K562 (cell line): ENCODE measurements at regions not wholly inside any gene's neighbourhood (a gene's known extent, or its start where the extent isn't known, plus 50 kb on each side); places are given as distances from the start of the nearest gene placed in this dataset.

ENCODE experiments used
- EP300 ChIP-seq: IDR thresholded peaks from 2 replicates; pipeline ENCODE4 v1.6.1; 2012; ENCODE audit warnings: low read length, improper control_type of control experiment
- HDAC2 ChIP-seq: fragments of 450-650 bp; IDR thresholded peaks from 2 replicates; pipeline ENCODE4 v1.6.1; 2016; ENCODE audit warnings: mild to moderate bottlenecking
- MBD2 ChIP-seq: sonication (generic); IDR thresholded peaks from 2 replicates; pipeline ENCODE4 v1.6.1; 2016; ENCODE audit warnings: low read depth, borderline replicate concordance
- MYC ChIP-seq, 2 experiments: fragments of 250-450 bp in 1 of 2; sonication (Bioruptor Pico) in 1 of 2; IDR thresholded peaks; 2 replicates each; pipeline versions ENCODE4 v1.5.1 to v1.6.1; 2012 to 2021; ENCODE audit warnings: low read depth in 2 of 2, borderline replicate concordance in 1 of 2, improper control_type of control experiment in 1 of 2, low read length in 1 of 2, mild to moderate bottlenecking in 1 of 2, moderate library complexity in 1 of 2
- RAD21 ChIP-seq, 2 experiments: fragments of 250-450 bp in 1 of 2; fragments of 450-650 bp in 1 of 2; sonication (Bioruptor Pico) in 1 of 2; formaldehyde crosslinking in 1 of 2; IDR thresholded peaks in 1 of 2; conservative IDR thresholded peaks in 1 of 2; 2 replicates each; pipeline versions ENCODE4 v1.4.0 to v1.8.0; 2020 to 2022; ENCODE audit warnings: mild to moderate bottlenecking in 2 of 2, moderate library complexity in 1 of 2
- SIN3A ChIP-seq, 2 experiments: fragments of 150-350 bp in 1 of 2; IDR thresholded peaks; 2 replicates each; pipeline ENCODE4 v1.6.1; 2011 to 2016; ENCODE audit warnings: borderline replicate concordance in 2 of 2, low read depth in 2 of 2, low read length in 2 of 2, mild to moderate bottlenecking in 2 of 2, moderate library complexity in 2 of 2; ENCODE audit not compliant: control insufficient read depth in 1 of 2
- SP1 ChIP-seq: sonication (generic); formaldehyde crosslinking; IDR thresholded peaks from 2 replicates; pipeline ENCODE4 v1.8.1; 2022; ENCODE audit warnings: mild to moderate bottlenecking, missing genetic modification reagents
- ZBTB17 ChIP-seq: fragments of 450-650 bp; formaldehyde crosslinking; IDR thresholded peaks from 2 replicates; pipeline ENCODE4 v1.4.0; 2020; ENCODE audit warnings: mild to moderate bottlenecking
- ZFX ChIP-seq: sonication (generic); formaldehyde crosslinking; IDR thresholded peaks from 2 replicates; pipeline ENCODE4 v1.8.0; 2022; ENCODE audit warnings: mild to moderate bottlenecking, missing genetic modification reagents, moderate library complexity
- ZKSCAN3 ChIP-seq: fragments of 250-450 bp; sonication (Bioruptor Pico); IDR thresholded peaks from 2 replicates; pipeline ENCODE4 v1.4.0; 2020
- ZNF785 ChIP-seq: fragments of 250-450 bp; sonication (Bioruptor Pico); IDR thresholded peaks from 2 replicates; pipeline ENCODE4 v1.4.0; 2020; ENCODE audit warnings: mild to moderate bottlenecking
- TF ChIP-seq, protein P1 (sequence below), 2 experiments: fragments of 450-650 bp; formaldehyde crosslinking in 1 of 2; IDR thresholded peaks; 2 replicates each; pipeline versions ENCODE4 v1.4.0 to v1.6.1; 2014 to 2020; ENCODE audit warnings: mild to moderate bottlenecking in 2 of 2, borderline replicate concordance in 1 of 2, low read depth in 1 of 2
- TF ChIP-seq, protein P2 (sequence below): fragments of 250-450 bp; sonication (Bioruptor Pico); IDR thresholded peaks from 2 replicates; pipeline ENCODE4 v1.5.0; 2021
- TF ChIP-seq, protein P3 (sequence below): fragments of 450-650 bp; IDR thresholded peaks from 2 replicates; pipeline ENCODE4 v1.6.1; 2016; ENCODE audit warnings: low read depth

DNA sequence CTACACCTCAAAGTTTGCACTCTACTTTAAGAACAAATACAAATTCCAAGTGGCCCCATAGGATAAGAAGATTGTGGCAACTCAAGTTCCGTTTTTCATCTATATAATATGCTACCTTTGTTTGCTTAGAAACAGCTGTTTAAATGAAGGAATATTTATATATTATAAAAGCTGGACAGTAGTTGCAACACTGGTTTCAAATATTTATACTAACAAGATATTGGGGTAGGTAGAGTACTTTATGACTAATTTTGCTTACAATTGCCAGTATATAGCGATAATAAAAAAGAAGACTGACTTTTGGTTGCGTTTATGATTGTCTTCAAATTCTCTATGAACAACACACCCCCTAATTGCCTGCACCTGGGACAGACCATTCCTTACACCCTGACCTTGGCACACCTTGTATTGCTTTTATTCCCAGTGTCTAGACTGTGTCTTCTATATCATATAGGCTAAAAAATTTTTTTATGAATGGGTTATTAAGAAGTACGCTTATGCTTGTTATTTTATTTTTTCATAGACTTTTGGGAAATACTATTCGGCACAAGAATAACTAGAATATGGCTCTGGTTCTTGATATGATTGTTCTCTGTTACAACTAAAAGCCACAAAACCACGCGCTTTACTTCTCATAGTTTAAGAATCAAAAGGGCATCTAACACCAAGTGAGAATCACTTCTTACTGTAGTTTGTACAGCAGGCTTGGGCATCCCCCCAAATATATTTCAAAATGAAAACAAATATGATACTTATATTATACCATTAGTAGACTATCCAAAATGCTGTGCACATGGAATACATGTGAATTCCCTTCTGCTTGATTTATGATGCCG is 455.4 kb upstream of the DCN start:
- TF ChIP-seq, protein P1, sequence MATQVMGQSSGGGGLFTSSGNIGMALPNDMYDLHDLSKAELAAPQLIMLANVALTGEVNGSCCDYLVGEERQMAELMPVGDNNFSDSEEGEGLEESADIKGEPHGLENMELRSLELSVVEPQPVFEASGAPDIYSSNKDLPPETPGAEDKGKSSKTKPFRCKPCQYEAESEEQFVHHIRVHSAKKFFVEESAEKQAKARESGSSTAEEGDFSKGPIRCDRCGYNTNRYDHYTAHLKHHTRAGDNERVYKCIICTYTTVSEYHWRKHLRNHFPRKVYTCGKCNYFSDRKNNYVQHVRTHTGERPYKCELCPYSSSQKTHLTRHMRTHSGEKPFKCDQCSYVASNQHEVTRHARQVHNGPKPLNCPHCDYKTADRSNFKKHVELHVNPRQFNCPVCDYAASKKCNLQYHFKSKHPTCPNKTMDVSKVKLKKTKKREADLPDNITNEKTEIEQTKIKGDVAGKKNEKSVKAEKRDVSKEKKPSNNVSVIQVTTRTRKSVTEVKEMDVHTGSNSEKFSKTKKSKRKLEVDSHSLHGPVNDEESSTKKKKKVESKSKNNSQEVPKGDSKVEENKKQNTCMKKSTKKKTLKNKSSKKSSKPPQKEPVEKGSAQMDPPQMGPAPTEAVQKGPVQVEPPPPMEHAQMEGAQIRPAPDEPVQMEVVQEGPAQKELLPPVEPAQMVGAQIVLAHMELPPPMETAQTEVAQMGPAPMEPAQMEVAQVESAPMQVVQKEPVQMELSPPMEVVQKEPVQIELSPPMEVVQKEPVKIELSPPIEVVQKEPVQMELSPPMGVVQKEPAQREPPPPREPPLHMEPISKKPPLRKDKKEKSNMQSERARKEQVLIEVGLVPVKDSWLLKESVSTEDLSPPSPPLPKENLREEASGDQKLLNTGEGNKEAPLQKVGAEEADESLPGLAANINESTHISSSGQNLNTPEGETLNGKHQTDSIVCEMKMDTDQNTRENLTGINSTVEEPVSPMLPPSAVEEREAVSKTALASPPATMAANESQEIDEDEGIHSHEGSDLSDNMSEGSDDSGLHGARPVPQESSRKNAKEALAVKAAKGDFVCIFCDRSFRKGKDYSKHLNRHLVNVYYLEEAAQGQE (IDR thresholded peaks at IDR 0.05; ENCODE audit: borderline replicate concordance), result no peak
- TF ChIP-seq, protein P1 (CRISPR knock-in tag; IDR thresholded peaks at IDR 0.05; ENCODE audit: low read depth), result no peak
- TF ChIP-seq SP1, result no peak
- TF ChIP-seq MYC (IDR thresholded peaks at IDR 0.05; ENCODE audit: low read depth, low read length), result no peak
- no peak for TF ChIP-seq MYC (CRISPR knock-in tag; IDR thresholded peaks at IDR 0.05; ENCODE audit: borderline replicate concordance, low read depth)
- TF ChIP-seq ZNF785 (CRISPR knock-in tag), result no peak
- TF ChIP-seq MBD2, result no peak
- no peak for TF ChIP-seq ZKSCAN3 (CRISPR knock-in tag)
- no peak for TF ChIP-seq ZBTB17 (CRISPR knock-in tag)
- no peak for TF ChIP-seq RAD21 (CRISPR knock-in tag; conservative IDR thresholded peaks at IDR 0.05 in 1 of 2, IDR thresholded peaks at IDR 0.05 in 1 of 2)
- no peak for TF ChIP-seq EP300
- TF ChIP-seq, protein P2, sequence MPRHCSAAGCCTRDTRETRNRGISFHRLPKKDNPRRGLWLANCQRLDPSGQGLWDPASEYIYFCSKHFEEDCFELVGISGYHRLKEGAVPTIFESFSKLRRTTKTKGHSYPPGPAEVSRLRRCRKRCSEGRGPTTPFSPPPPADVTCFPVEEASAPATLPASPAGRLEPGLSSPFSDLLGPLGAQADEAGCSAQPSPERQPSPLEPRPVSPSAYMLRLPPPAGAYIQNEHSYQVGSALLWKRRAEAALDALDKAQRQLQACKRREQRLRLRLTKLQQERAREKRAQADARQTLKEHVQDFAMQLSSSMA (CRISPR knock-in tag), result no peak
- no peak for TF ChIP-seq ZFX (CRISPR knock-in tag)
- no peak for TF ChIP-seq HDAC2
- TF ChIP-seq, protein P3, sequence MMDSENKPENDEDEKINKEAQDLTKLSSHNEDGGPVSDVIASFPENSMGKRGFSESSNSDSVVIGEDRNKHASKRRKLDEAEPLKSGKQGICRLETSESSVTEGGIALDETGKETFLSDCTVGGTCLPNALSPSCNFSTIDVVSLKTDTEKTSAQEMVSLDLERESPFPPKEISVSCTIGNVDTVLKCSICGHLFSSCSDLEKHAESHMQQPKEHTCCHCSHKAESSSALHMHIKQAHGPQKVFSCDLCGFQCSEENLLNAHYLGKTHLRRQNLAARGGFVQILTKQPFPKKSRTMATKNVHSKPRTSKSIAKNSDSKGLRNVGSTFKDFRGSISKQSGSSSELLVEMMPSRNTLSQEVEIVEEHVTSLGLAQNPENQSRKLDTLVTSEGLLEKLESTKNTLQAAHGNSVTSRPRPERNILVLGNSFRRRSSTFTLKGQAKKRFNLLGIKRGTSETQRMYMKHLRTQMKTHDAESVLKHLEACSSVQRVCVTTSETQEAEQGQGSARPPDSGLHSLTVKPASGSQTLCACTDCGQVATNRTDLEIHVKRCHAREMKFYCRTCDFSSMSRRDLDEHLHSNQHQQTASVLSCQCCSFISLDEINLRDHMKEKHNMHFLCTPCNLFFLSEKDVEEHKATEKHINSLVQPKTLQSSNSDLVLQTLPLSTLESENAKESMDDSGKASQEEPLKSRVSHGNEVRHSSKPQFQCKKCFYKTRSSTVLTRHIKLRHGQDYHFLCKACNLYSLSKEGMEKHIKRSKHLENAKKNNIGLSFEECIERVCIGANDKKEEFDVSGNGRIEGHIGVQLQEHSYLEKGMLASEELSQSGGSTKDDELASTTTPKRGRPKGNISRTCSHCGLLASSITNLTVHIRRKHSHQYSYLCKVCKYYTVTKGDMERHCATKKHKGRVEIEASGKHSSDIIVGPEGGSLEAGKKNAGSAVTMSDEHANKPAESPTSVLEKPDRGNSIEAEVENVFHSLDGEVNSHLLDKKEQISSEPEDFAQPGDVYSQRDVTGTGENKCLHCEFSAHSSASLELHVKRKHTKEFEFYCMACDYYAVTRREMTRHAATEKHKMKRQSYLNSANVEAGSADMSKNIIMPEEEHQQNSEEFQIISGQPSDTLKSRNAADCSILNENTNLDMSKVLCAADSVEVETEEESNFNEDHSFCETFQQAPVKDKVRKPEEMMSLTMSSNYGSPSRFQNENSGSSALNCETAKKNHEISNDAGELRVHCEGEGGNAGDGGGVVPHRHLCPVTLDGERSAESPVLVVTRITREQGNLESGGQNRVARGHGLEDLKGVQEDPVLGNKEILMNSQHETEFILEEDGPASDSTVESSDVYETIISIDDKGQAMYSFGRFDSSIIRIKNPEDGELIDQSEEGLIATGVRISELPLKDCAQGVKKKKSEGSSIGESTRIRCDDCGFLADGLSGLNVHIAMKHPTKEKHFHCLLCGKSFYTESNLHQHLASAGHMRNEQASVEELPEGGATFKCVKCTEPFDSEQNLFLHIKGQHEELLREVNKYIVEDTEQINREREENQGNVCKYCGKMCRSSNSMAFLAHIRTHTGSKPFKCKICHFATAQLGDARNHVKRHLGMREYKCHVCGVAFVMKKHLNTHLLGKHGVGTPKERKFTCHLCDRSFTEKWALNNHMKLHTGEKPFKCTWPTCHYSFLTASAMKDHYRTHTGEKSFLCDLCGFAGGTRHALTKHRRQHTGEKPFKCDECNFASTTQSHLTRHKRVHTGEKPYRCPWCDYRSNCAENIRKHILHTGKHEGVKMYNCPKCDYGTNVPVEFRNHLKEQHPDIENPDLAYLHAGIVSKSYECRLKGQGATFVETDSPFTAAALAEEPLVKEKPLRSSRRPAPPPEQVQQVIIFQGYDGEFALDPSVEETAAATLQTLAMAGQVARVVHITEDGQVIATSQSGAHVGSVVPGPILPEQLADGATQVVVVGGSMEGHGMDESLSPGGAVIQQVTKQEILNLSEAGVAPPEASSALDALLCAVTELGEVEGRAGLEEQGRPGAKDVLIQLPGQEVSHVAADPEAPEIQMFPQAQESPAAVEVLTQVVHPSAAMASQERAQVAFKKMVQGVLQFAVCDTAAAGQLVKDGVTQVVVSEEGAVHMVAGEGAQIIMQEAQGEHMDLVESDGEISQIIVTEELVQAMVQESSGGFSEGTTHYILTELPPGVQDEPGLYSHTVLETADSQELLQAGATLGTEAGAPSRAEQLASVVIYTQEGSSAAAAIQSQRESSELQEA, result no peak
- no peak for TF ChIP-seq SIN3A (IDR thresholded peaks at IDR 0.05; ENCODE audit: borderline replicate concordance in 2 of 2, control insufficient read depth in 1 of 2, low read depth in 2 of 2, low read length in 2 of 2)
